GM23248 (cell line): ENCODE measurements at regions not wholly inside any gene's neighbourhood (a gene's known extent, or its start where the extent isn't known, plus 50 kb on each side); places are given as distances from the start of the nearest gene placed in this dataset.
A peak's percentile ranks its signal among the peaks of the same experiment; 100 is the strongest.

Experiments
- DNase-seq: peaks from one replicate; pipeline ENCODE4 v3.0.0-alpha.2; 2015
- H2AFZ ChIP-seq: fragments of 200-600 bp; sonication (generic); 2 replicates; pipeline ENCODE4 v1.6.1; 2016; ENCODE audit warnings: antibody characterized with exemption
- H3F3A ChIP-seq: fragments of 200-600 bp; sonication (generic); 2 replicates; pipeline ENCODE4 v1.6.1; 2016; ENCODE audit warnings: mild to moderate bottlenecking, antibody characterized with exemption, mixed run types; ENCODE audit not compliant: insufficient read depth
- H3K27ac ChIP-seq: fragments of 200-600 bp; sonication (generic); 2 replicates; pipeline ENCODE4 v1.5.1; 2016; ENCODE audit warnings: mild to moderate bottlenecking
- H3K27me3 ChIP-seq: fragments of 200-600 bp; sonication (generic); replicated peaks from 2 replicates; pipeline ENCODE4 v1.6.1; 2016; ENCODE audit warnings: mild to moderate bottlenecking; ENCODE audit not compliant: insufficient read depth
- H3K36me3 ChIP-seq: fragments of 200-600 bp; sonication (generic); 2 replicates; pipeline ENCODE4 v1.6.1; 2016; ENCODE audit warnings: low read depth, mild to moderate bottlenecking
- H3K4me1 ChIP-seq: fragments of 200-600 bp; sonication (generic); 2 replicates; pipeline ENCODE4 v1.6.1; 2016; ENCODE audit warnings: mild to moderate bottlenecking; ENCODE audit not compliant: insufficient read depth
- H3K4me2 ChIP-seq: fragments of 200-600 bp; sonication (generic); one replicate; pipeline ENCODE4 v1.6.1; 2016; ENCODE audit warnings: mild to moderate bottlenecking; ENCODE audit not compliant: unreplicated experiment
- H3K4me3 ChIP-seq: fragments of 200-600 bp; sonication (generic); 2 replicates; pipeline ENCODE4 v1.5.1; 2016; ENCODE audit warnings: mild to moderate bottlenecking
- H3K79me2 ChIP-seq: fragments of 200-600 bp; sonication (generic); 2 replicates; pipeline ENCODE4 v1.6.1; 2016; ENCODE audit warnings: mild to moderate bottlenecking; ENCODE audit not compliant: insufficient read depth
- H3K9ac ChIP-seq: fragments of 200-600 bp; sonication (generic); 2 replicates; pipeline ENCODE4 v1.6.1; 2016; ENCODE audit warnings: mild to moderate bottlenecking
- H3K9me2 ChIP-seq: fragments of 200-600 bp; sonication (generic); 2 replicates; pipeline ENCODE4 v1.6.1; 2016; ENCODE audit warnings: mixed run types, mild to moderate bottlenecking, moderate library complexity; ENCODE audit not compliant: insufficient read depth
- H3K9me3 ChIP-seq: fragments of 200-600 bp; sonication (generic); one replicate; pipeline ENCODE4 v1.6.1; 2017; ENCODE audit warnings: low read depth
- H4K20me1 ChIP-seq: fragments of 200-600 bp; sonication (generic); 2 replicates; pipeline ENCODE4 v1.6.0; 2016; ENCODE audit not compliant: insufficient read depth
- EZH2 ChIP-seq: fragments of 200-600 bp; sonication (generic); IDR thresholded peaks from 2 replicates; pipeline ENCODE4 v1.6.1; 2018; ENCODE audit warnings: antibody characterized with exemption, mild to moderate bottlenecking; ENCODE audit not compliant: insufficient read depth, poor library complexity, severe bottlenecking
- EZH2phosphoT487 ChIP-seq: fragments of 200-600 bp; sonication (generic); IDR thresholded peaks from 2 replicates; pipeline ENCODE4 v1.6.1; 2018; ENCODE audit warnings: antibody characterized with exemption, moderate library complexity, mild to moderate bottlenecking, low read depth; ENCODE audit not compliant: insufficient read depth
- WGBS, 2 experiments: methylation state at CpG; one replicate each; pipeline ENCODE4 v1.1.6; 2015 to 2017; ENCODE audit warnings: low lambda C conversion rate in 2 of 2, low coverage in 1 of 2; ENCODE audit errors: missing lambda C conversion rate in 2 of 2; 5-methylcytosine and 5-hydroxymethylcytosine counted together
- in situ Hi-C: fragments of 300-500 bp; cut with MboI; formaldehyde crosslinking; loops from 2 replicates; pipeline ENCODE4 v1.15.0; 2020

- Histone ChIP-seq H3K4me1 (peaks cover 42% of the 10 kb centered on the region), H3K36me3 (0 out of 2 replicates have a peak, but pooled peaks cover 3% of the 10 kb centered on the region), H3K9me2 (no peaks in the 10 kb centered on the region), H3K4me3 (no peak overlapping the region), H3K4me2 (peak overlapping the region; percentile 23), H3K79me2 (no peaks in the 10 kb centered on the region), H4K20me1 (no peaks in the 10 kb centered on the region), H3K9me3 (no peaks in the 10 kb centered on the region), H2AFZ (no peak overlapping the region), H3K27me3 (no peaks in the 10 kb centered on the region), H3F3A (peaks cover 34% of the 10 kb centered on the region), H3K9ac (no peak overlapping the region), H3K27ac (0 out of 2 replicates have a peak overlapping the region, but pooled peaks have one; percentile 1)
- no peak for DNase-seq
- in situ Hi-C loops: no loop called here
- no peak for TF ChIP-seq EZH2phosphoT487
- TF ChIP-seq EZH2: no peak
- 26 to 30% methylated on average over 3 of the region's 3 CpGs for WGBS, 2 experiments
These were observed 53.4 kb upstream of the PTGFRN start for GRCh38 chr1:116856312-116856711.

- no peaks in the 10 kb centered on the region for H3K27me3 ChIP-seq
These were observed 52.6 kb upstream of the PTGFRN start for GRCh38 chr1:116857092-116857491.

More at GRCh38 chr1:116857092-116857491, 52.6 kb upstream of the PTGFRN start:
- peaks cover 42% of the 10 kb centered on the region for H3K4me1 ChIP-seq
- no peaks in the 10 kb centered on the region for H3K79me2 ChIP-seq
- in situ Hi-C loops: no loop called here
- H3K4me2 ChIP-seq: no peak overlapping the region
- H3K9me3 ChIP-seq: no peaks in the 10 kb centered on the region
- H3K4me3 ChIP-seq: no peak overlapping the region
- peaks cover 34% of the 10 kb centered on the region for H3F3A ChIP-seq
- no peak for TF ChIP-seq EZH2
- no peak for TF ChIP-seq EZH2phosphoT487
- WGBS, 2 experiments: 84 to 87% methylated on average over 3 of the region's 3 CpGs
- H3K9me2 ChIP-seq: no peaks in the 10 kb centered on the region
- no peaks in the 10 kb centered on the region for H4K20me1 ChIP-seq
- H3K27ac ChIP-seq: no peak overlapping the region
- H3K9ac ChIP-seq: no peak overlapping the region
- H2AFZ ChIP-seq: no peak overlapping the region
- H3K36me3 ChIP-seq: 0 out of 2 replicates have a peak, but pooled peaks cover 3% of the 10 kb centered on the region
- no peak for DNase-seq
